HCT116 (cell line): ENCODE measurements at regions not wholly inside any gene's neighbourhood (a gene's known extent, or its start where the extent isn't known, plus 50 kb on each side); places are given as distances from the start of the nearest gene placed in this dataset.

Experiments
- CBX3 ChIP-seq: IDR thresholded peaks from 2 replicates; pipeline ENCODE4 v1.6.1; 2012; ENCODE audit warnings: low read depth
- EZH2 ChIP-seq: fragments of 200-600 bp; sonication (generic); IDR thresholded peaks from 2 replicates; pipeline ENCODE4 v1.6.1; 2017; ENCODE audit warnings: antibody characterized with exemption, mixed run types
- EZH2phosphoT487 ChIP-seq: fragments of 200-600 bp; IDR thresholded peaks from 2 replicates; pipeline ENCODE4 v1.6.1; 2018; ENCODE audit warnings: antibody characterized with exemption, borderline replicate concordance
- JUND ChIP-seq: IDR thresholded peaks from 2 replicates; pipeline ENCODE4 v1.6.1; 2012
- POLR2A ChIP-seq: IDR thresholded peaks from 2 replicates; pipeline ENCODE4 v1.7.0; 2011; ENCODE audit warnings: borderline replicate concordance; ENCODE audit not compliant: insufficient read depth, insufficient read length; ENCODE audit errors: extremely low read depth
- YY1 ChIP-seq: IDR thresholded peaks from 2 replicates; pipeline ENCODE4 v1.6.1; 2011; ENCODE audit warnings: low read length, low read depth, moderate library complexity, mild to moderate bottlenecking; ENCODE audit not compliant: insufficient replicate concordance; ENCODE audit errors: extremely low read depth
- TF ChIP-seq, protein P1 (sequence below): IDR thresholded peaks from 2 replicates; pipeline ENCODE4 v1.6.1; 2012
- TF ChIP-seq, protein P2 (sequence below), 3 experiments: fragments of 200-600 bp in 1 of 3; sonication (generic) in 1 of 3; IDR thresholded peaks in 2 of 3; conservative IDR thresholded peaks in 1 of 3; 2 replicates each; pipeline ENCODE4 v1.5.1; 2012 to 2017; ENCODE audit warnings: low read depth in 2 of 3, low read length in 2 of 3, antibody characterized with exemption in 1 of 3, borderline replicate concordance in 1 of 3, control low read depth in 1 of 3, mild to moderate bottlenecking in 1 of 3, mixed read lengths in 1 of 3, mixed run types in 1 of 3, moderate library complexity in 1 of 3; ENCODE audit not compliant: insufficient read depth in 1 of 3
- TF ChIP-seq, protein P3 (sequence below): IDR thresholded peaks from 2 replicates; pipeline ENCODE4 v1.6.1; 2012
- TF ChIP-seq, protein P4 (sequence below): IDR thresholded peaks from 2 replicates; pipeline ENCODE4 v1.6.1; 2012; ENCODE audit warnings: low read depth

DNA sequence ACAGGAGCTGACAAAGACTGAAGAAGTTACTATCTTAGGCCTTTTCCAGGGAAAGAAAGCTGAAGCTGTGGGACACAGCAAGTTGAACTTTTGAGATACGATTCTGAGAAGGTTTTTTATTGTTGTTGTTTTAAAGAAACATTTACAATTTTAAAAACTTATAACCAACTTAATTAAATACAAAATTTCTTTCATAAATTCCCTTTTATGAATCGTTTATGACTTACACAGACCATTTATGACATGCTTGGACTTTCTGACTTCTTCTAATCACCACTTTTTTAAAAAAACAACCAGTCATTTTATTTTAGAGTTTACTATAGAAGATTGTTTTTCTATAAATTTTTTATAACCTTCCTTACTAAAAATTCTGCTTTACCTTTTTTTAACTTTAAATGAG is 68.7 kb downstream of the DHRS2 start:
- TF ChIP-seq, protein P1, sequence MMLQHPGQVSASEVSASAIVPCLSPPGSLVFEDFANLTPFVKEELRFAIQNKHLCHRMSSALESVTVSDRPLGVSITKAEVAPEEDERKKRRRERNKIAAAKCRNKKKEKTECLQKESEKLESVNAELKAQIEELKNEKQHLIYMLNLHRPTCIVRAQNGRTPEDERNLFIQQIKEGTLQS = no peak
- TF ChIP-seq, protein P2, sequence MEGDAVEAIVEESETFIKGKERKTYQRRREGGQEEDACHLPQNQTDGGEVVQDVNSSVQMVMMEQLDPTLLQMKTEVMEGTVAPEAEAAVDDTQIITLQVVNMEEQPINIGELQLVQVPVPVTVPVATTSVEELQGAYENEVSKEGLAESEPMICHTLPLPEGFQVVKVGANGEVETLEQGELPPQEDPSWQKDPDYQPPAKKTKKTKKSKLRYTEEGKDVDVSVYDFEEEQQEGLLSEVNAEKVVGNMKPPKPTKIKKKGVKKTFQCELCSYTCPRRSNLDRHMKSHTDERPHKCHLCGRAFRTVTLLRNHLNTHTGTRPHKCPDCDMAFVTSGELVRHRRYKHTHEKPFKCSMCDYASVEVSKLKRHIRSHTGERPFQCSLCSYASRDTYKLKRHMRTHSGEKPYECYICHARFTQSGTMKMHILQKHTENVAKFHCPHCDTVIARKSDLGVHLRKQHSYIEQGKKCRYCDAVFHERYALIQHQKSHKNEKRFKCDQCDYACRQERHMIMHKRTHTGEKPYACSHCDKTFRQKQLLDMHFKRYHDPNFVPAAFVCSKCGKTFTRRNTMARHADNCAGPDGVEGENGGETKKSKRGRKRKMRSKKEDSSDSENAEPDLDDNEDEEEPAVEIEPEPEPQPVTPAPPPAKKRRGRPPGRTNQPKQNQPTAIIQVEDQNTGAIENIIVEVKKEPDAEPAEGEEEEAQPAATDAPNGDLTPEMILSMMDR (IDR thresholded peaks at IDR 0.05 in 2 of 3, conservative IDR thresholded peaks at IDR 0.05 in 1 of 3; ENCODE audit: borderline replicate concordance in 1 of 3, insufficient read depth in 1 of 3, low read depth in 2 of 3, low read length in 2 of 3) = no peak
- TF ChIP-seq EZH2 (no peak), EZH2phosphoT487 (no peak), YY1 (no peak), POLR2A (no peak), JUND (no peak), CBX3 (0 out of 2 replicates have a peak, but pooled peaks have one; percentile 14)
- TF ChIP-seq, protein P3, sequence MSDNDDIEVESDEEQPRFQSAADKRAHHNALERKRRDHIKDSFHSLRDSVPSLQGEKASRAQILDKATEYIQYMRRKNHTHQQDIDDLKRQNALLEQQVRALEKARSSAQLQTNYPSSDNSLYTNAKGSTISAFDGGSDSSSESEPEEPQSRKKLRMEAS = no peak
- TF ChIP-seq, protein P4, sequence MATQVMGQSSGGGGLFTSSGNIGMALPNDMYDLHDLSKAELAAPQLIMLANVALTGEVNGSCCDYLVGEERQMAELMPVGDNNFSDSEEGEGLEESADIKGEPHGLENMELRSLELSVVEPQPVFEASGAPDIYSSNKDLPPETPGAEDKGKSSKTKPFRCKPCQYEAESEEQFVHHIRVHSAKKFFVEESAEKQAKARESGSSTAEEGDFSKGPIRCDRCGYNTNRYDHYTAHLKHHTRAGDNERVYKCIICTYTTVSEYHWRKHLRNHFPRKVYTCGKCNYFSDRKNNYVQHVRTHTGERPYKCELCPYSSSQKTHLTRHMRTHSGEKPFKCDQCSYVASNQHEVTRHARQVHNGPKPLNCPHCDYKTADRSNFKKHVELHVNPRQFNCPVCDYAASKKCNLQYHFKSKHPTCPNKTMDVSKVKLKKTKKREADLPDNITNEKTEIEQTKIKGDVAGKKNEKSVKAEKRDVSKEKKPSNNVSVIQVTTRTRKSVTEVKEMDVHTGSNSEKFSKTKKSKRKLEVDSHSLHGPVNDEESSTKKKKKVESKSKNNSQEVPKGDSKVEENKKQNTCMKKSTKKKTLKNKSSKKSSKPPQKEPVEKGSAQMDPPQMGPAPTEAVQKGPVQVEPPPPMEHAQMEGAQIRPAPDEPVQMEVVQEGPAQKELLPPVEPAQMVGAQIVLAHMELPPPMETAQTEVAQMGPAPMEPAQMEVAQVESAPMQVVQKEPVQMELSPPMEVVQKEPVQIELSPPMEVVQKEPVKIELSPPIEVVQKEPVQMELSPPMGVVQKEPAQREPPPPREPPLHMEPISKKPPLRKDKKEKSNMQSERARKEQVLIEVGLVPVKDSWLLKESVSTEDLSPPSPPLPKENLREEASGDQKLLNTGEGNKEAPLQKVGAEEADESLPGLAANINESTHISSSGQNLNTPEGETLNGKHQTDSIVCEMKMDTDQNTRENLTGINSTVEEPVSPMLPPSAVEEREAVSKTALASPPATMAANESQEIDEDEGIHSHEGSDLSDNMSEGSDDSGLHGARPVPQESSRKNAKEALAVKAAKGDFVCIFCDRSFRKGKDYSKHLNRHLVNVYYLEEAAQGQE = no peak
